ACHN (cell line): ENCODE measurements at regions not wholly inside any gene's neighbourhood (a gene's known extent, or its start where the extent isn't known, plus 50 kb on each side); places are given as distances from the start of the nearest gene placed in this dataset.
"Not testable (repeated sequence)": the region's sequence is repeated elsewhere in the genome, so short reads cannot be mapped to it uniquely, and the experiment has no call there.

Experiments
- DNase-seq: peaks from one replicate; pipeline ENCODE4 v3.0.0-alpha.2; 2015
- in situ Hi-C: cut with HindIII; loops from 2 replicates; pipeline ENCODE4 v1.10.0; 2017; ENCODE audit warnings: low sequenced_read_pairs, low pct_ligation_motif_present, low pct_unique_long_range_greater_than_20kb

GRCh38 chr2:220782609-220783113 lies 789.4 kb downstream of the EPHA4 start:
- in situ Hi-C loops = no loop called here
- DNase-seq = no peak

GRCh38 chr2:220783671-220784070 lies 788.4 kb downstream of the EPHA4 start:
- in situ Hi-C loops = no loop called here
- DNase-seq = no peak

- no peak for DNase-seq
- in situ Hi-C loops = no loop called here
Measured at GRCh38 chr2:220785178-220785577, 786.9 kb downstream of the EPHA4 start.

- in situ Hi-C loops = no loop called here
- DNase-seq = no peak
Measured at GRCh38 chr2:220786216-220786615, 785.9 kb downstream of the EPHA4 start.

- in situ Hi-C loops = no loop called here
- DNase-seq = no peak
Measured at GRCh38 chr2:220787251-220787650, 784.9 kb downstream of the EPHA4 start.

- DNase-seq = no peak
- in situ Hi-C loops = no loop called here
Measured at GRCh38 chr2:220789961-220790360, 782.1 kb downstream of the EPHA4 start.

GRCh38 chr2:220795705-220796104 lies 776.4 kb downstream of the EPHA4 start:
- in situ Hi-C loops = no loop called here
- no peak for DNase-seq

- no peak for DNase-seq
- in situ Hi-C loops = no loop called here
Measured at GRCh38 chr2:220811115-220811514, 761.0 kb downstream of the EPHA4 start.

GRCh38 chr2:220811952-220812570 lies 760.0 kb downstream of the EPHA4 start:
- no peak for DNase-seq
- in situ Hi-C loops = no loop called here

- no peak for DNase-seq
- in situ Hi-C loops = no loop called here
Measured at GRCh38 chr2:220814441-220814840, 757.7 kb downstream of the EPHA4 start.

- no peak for DNase-seq
- in situ Hi-C loops = no loop called here
Measured at GRCh38 chr2:220815698-220816097, 756.4 kb downstream of the EPHA4 start.

GRCh38 chr2:220821683-220822082 lies 750.4 kb downstream of the EPHA4 start:
- DNase-seq = no peak
- in situ Hi-C loops = no loop called here

- DNase-seq, in situ Hi-C loops: not testable (repeated sequence)
Measured at GRCh38 chr2:220823590-220823989, 748.5 kb downstream of the EPHA4 start.

GRCh38 chr2:220833446-220833845 lies 738.7 kb downstream of the EPHA4 start:
- in situ Hi-C loops = no loop called here
- no peak for DNase-seq

- no peak for DNase-seq
- in situ Hi-C loops = no loop called here
Measured at GRCh38 chr2:220835583-220835982, 736.5 kb downstream of the EPHA4 start.

- no peak for DNase-seq
- in situ Hi-C loops = no loop called here
Measured at GRCh38 chr2:220837226-220837625, 734.9 kb downstream of the EPHA4 start.

- in situ Hi-C loops = no loop called here
- no peak for DNase-seq
Measured at GRCh38 chr2:220842901-220843665, 729.0 kb downstream of the EPHA4 start.

- DNase-seq = no peak
- in situ Hi-C loops = no loop called here
Measured at GRCh38 chr2:220845766-220846273, 726.3 kb downstream of the EPHA4 start.

GRCh38 chr2:220847006-220847405 lies 725.1 kb downstream of the EPHA4 start:
- no peak for DNase-seq
- in situ Hi-C loops = no loop called here

GRCh38 chr2:220847589-220847988 lies 724.5 kb downstream of the EPHA4 start:
- peak; percentile 27 for DNase-seq

More at GRCh38 chr2:220847589-220847988, 724.5 kb downstream of the EPHA4 start:
- in situ Hi-C loops = no loop called here
